ENCODE measurements at regions not wholly inside any gene's neighbourhood (a gene's known extent, or its start where the extent isn't known, plus 50 kb on each side); places are given as distances from the start of the nearest gene placed in this dataset.

DNA sequence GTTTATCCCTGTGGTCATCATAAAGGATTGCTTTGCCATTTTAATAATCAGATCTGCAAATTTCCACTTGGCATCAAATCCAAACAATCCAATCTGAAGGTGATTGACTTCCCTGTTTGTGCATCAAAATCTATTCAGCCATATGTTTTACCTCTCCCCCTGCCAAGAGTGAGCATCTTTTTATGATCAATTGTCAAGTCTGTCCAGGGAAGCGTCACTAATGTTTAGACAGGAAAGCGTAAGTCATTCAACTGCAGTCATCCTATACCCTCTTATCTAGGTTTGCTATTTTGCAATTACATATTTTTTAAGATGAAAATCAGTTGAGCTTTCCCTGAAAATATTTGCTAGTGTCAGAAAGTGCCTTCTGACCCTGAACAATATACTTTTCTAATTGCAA, 1224.1 kb upstream of the SEL1L start:
- TF ChIP-seq, protein P1, sequence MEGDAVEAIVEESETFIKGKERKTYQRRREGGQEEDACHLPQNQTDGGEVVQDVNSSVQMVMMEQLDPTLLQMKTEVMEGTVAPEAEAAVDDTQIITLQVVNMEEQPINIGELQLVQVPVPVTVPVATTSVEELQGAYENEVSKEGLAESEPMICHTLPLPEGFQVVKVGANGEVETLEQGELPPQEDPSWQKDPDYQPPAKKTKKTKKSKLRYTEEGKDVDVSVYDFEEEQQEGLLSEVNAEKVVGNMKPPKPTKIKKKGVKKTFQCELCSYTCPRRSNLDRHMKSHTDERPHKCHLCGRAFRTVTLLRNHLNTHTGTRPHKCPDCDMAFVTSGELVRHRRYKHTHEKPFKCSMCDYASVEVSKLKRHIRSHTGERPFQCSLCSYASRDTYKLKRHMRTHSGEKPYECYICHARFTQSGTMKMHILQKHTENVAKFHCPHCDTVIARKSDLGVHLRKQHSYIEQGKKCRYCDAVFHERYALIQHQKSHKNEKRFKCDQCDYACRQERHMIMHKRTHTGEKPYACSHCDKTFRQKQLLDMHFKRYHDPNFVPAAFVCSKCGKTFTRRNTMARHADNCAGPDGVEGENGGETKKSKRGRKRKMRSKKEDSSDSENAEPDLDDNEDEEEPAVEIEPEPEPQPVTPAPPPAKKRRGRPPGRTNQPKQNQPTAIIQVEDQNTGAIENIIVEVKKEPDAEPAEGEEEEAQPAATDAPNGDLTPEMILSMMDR (IDR thresholded peaks at IDR 0.05) = no peak
- TF ChIP-seq POLR2A (IDR thresholded peaks at IDR 0.05) = no peak
